Renal cortex interstitium (tissue), 11 donors: ENCODE measurements at regions not wholly inside any gene's neighbourhood (a gene's known extent, or its start where the extent isn't known, plus 50 kb on each side); places are given as distances from the start of the nearest gene placed in this dataset.

Source experiments
- DNase-seq, 11 donors: peaks; one replicate each; pipeline ENCODE4 v3.0.0-alpha.2; 2013; ENCODE audit warnings: low read depth in 9 of 11, low spot score in 4 of 11; ENCODE audit errors: extremely low read depth in 1 of 11

- no peak for DNase-seq
Measured at GRCh38 chr2:105654474-105655004, 90.2 kb upstream of the NCK2 start.

DNA sequence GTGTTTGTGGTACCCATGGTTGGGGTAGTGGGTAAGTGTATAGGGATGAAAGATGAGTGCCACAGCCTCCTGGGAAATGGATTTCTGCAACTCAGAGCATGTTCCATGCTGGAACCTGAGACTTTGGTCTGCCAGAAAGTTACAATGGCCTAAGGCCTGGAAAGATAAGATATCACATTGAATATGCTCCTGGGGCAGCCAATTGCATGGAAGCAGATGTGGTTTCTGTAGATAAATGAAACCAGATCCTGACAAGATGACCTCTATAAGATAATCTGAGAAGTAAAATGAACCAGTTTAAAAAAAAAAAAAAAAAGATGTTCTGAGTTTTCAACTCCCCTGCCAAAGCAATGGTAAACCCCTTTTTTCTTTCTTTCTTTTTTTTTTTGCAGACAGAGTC lies 91.4 kb upstream of the NCK2 start:
- no peak for DNase-seq

GRCh38 chr2:105652014-105652796 lies 92.5 kb upstream of the NCK2 start:
- DNase-seq: no peak

- no peak for DNase-seq
Measured at GRCh38 chr2:105649534-105649933, 95.2 kb upstream of the NCK2 start.

DNA sequence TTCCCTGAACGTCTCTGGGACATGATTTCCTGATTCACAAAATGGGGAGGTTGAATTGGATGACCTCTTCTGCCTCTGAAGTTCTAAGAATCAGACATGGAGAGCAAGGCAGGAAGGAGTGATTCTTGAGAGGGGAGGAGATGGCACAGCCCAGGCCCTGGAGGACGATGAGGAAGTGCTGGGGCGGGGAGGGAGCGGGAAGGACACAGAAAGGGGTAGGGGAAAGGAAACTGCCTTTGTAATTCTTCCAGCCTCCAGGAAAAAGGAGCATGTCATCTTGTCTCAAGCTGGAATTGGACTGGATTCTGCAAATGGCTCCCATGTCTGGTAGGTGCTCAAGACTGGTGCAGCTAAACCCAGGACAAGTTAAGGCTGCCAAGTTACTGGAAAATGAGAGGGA lies 97.0 kb upstream of the NCK2 start:
- DNase-seq: no peak

- no peak for DNase-seq
Measured at GRCh38 chr2:105646774-105647076, 98.0 kb upstream of the NCK2 start.

- DNase-seq: no peak
Measured at GRCh38 chr2:105645938-105646773, 98.6 kb upstream of the NCK2 start.

DNA sequence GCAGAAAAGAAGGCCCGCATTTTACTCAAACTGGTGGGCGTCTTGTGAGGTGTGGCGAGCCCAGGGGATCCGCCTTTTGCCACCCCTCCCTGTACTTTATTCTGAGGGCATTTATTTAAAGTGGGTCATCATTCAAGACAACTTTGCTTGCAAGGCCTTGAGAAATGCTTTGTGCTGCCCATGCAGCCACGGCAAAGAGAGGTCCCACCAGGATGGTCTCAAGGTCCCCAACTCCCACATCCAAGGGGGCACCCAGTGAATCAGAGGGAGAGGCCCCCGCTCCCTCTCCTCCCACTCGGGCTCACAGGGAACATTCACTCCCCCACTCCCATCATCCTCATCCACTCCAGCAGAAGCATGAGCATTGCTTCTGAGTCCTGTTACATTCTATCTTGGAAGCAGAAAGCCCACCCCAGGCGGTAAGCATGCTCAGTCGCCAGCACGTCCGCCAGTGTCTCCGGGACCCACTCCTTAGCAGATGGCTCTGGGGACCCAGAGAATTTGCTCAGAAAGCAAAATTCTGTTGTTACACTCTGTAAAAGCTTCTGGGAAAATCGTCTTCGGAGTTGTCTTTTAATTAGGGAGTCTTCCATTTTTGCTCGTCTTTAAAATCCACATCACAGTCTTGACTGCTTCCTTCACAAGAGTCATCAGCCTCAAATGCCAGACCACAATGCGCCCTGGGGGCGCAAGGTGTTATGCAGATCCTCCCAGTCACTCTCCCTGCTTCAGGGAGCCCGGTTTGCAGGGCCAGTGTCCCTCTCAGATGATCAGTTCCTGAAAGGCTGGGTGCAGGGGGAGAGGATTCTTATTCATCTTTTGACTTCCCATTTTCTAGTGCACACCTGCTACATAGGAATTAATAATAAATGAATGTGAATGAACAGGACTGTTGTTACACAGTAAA lies 99.4 kb upstream of the NCK2 start:
- no peak for DNase-seq

- DNase-seq: peak in 1 of 11 donors; percentile 21
Measured at GRCh38 chr2:105644174-105644980, 100.3 kb upstream of the NCK2 start.

DNA sequence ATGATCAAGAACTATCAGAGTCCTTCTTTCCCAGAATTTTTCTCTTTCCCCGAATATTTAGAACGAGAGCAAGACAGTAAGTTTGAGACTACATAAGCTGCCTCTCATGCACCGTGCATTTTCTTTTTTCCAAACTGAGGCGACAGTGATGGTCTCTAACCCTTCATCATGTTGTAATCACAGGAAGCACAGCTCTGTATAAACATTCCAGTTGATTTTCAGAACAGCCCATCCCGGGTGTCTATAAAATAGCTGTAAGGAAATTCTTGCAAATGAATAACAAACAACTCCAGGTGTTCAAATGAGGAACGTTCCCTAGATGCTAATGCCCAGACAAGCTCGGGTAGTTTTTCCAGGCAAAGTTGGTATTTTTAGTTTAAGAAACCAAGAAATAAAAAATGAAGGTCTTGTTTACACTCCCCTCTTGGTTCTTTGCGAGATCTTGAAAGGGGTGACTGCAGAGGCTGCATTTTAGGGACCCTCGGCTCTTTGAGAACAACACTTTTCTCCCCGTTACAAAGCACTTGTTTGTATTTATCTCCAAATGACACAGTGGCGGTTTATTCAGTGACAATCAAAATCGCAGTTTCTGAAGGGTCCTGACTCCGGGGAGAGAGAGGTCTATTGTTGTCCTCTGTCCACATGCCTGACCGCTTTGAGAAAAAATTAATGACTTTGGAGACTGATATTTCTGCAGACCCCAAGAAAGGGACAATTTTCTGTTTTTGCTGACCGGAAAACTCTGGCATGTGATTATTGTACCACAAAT lies 101.1 kb upstream of the NCK2 start:
- no peak for DNase-seq

DNA sequence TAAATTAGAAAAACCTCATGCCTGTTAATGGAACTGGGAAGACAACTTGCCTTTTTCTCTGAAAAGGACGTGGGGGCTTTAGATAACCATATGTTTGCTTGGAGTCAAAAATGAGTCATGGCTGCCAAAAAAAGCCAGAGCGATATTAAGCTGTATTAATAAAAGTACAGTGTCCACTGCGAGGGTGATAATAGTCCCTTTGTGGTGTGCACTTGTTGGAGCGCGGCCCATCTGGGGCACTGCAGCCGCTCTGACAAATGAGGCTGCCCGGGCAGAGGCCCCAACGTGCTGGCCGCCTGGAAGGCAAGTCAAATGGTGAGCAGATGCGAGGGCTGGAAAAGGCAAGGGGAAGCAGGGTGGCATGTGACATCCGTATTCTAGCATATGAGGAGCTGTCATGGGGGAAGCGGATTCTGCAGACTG lies 103.3 kb upstream of the NCK2 start:
- DNase-seq: no peak

DNA sequence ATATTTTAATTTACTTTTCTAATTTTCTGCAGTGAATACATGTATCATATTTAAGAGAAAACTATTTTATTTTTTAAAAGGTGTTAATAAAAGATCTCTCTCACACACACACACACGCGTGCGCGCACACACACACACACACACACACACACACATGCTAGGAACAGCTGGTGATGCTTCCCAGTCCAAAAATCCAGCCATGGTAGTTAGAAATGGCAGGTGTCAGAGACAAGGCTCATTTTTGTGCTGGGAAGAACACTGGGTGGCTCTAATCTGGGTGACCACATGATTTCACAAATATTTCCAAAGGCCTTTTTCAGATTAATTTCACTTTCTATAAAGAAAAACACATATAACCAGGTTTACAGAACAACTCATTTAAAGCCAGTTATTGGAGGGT lies 104.5 kb upstream of the NCK2 start:
- no peak for DNase-seq

GRCh38 chr2:105636109-105636740 lies 108.5 kb upstream of the NCK2 start:
- DNase-seq: no peak

DNA sequence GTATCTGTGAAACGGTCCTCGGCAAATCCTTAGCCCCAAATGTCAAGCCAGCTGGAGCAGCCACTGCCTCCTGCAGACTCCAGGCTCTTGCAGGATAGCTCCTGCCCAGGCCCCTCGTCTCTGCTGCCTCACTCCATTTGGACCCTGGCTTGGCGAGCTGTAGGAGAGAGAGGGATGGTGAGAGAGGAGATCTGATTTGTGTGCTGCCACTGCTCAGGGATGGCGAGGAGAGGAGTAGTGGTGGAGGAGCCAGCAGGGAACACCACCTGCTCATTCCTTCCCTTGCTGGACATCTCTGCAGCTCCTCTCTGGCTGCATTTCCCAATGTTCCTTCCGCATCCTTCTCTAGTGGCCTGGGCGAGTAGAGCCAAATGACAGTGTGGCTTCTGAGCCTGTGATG lies 109.1 kb upstream of the NCK2 start:
- no peak for DNase-seq

GRCh38 chr2:105634198-105634597 lies 110.5 kb upstream of the NCK2 start:
- no peak for DNase-seq

DNA sequence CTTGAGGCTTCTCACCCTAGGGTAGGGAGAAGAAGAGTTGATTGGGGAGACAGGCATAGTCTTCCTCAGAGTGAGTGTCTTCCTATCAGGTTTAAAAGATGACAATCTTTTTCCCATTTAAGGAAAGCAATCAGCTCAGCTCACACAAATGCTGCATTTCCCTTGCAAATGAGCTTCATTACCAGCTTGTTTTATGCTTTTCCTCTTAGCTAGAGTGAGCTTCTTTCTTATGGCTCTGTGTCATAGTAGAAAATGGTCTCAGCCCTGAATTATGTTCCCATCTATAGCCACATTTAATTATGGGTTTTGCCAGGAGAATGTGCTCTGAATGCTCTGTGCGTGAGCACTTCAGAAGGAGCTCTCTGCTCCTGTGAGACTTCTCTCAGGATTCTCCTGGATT lies 112.8 kb upstream of the NCK2 start:
- no peak for DNase-seq

DNA sequence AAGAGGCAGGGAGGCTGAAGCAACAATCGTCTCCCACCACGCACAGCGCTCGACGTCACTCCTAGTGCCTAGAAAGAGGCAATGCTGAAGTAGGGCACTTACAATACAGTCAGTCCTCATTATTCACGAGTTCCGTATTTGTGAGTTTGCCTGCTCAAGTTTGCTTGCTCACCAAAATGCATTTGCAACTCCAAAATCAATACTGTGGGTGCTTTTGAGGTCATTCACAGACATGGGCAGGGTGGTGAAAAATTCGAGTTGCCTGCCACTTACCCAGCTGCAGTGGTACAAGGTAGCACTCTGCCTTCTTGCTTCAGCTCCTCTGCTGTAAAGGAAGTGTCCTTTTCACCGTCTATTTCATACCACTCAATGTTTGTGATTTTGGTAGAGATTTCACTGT lies 113.7 kb upstream of the NCK2 start:
- no peak for DNase-seq

DNA sequence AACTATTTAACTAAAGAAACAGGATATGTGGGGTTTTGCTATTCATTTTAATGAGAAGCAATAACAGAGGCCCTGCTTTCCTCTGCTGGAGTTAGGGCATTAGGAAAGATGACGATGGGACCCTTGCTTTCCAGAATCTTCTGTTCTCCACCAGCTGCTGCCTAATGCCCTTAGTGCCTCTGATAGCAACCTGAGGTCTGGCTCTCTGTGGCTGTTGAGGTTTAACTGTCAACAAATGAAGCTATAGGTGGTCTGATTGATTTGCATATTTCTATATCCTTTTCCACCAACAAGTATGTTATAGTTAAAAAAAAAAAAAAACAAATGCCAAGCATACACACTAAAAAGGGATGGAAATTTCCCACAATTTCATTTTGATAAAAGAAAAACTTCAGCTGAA lies 115.1 kb upstream of the NCK2 start:
- DNase-seq: no peak
